HAP-1 (cell line): ENCODE measurements at regions not wholly inside any gene's neighbourhood (a gene's known extent, or its start where the extent isn't known, plus 50 kb on each side); places are given as distances from the start of the nearest gene placed in this dataset.
"Not testable (repeated sequence)": the region's sequence is repeated elsewhere in the genome, so short reads cannot be mapped to it uniquely, and the experiment has no call there.

Experiments
- DNase-seq, 2 experiments: peaks; one replicate each; pipeline ENCODE4 v3.0.0-alpha.2; 2016 to 2020; ENCODE audit warnings: low spot score in 2 of 2
- H3K27me3 ChIP-seq: fragments of 250-450 bp; sonication (Bioruptor Pico); 2 replicates; pipeline ENCODE4 v1.5.1; 2020; ENCODE audit warnings: low read depth, mild to moderate bottlenecking, moderate library complexity
- H3K36me3 ChIP-seq: fragments of 250-450 bp; sonication (Bioruptor Pico); replicated peaks from 2 replicates; pipeline ENCODE4 v1.5.1; 2020; ENCODE audit warnings: mild to moderate bottlenecking
- H3K4me1 ChIP-seq: fragments of 250-450 bp; sonication (Bioruptor Pico); 2 replicates; pipeline ENCODE4 v1.5.1; 2020; ENCODE audit warnings: mild to moderate bottlenecking
- H3K4me3 ChIP-seq: fragments of 250-450 bp; sonication (Bioruptor Pico); 2 replicates; pipeline ENCODE4 v1.5.1; 2020; ENCODE audit warnings: mild to moderate bottlenecking, moderate library complexity
- H3K9me3 ChIP-seq: fragments of 250-450 bp; sonication (Bioruptor Pico); 2 replicates; pipeline ENCODE4 v1.5.1; 2020; ENCODE audit warnings: mild to moderate bottlenecking, moderate library complexity
- in situ Hi-C: fragments of 300-500 bp; cut with MboI; formaldehyde crosslinking; loops from 3 replicates; pipeline ENCODE4 v1.14.3; 2020; ENCODE audit warnings: low sequenced_read_pairs, inconsistent platforms, mixed read lengths

- in situ Hi-C loops: no loop called here
- Histone ChIP-seq H3K4me3 (no peak overlapping the region), H3K9me3 (no peaks in the 10 kb centered on the region; the same call in 1 of the 2 replicates), H3K27me3 (no peaks in the 10 kb centered on the region), H3K36me3 (no peaks in the 10 kb centered on the region), H3K4me1 (no peaks in the 10 kb centered on the region)
- no peak for DNase-seq
Measured at GRCh38 chr3:8345398-8345797, 156.2 kb upstream of the LMCD1 start.

GRCh38 chr3:8348076-8348475 lies 153.5 kb upstream of the LMCD1 start:
- Histone ChIP-seq H3K27me3 (no peaks in the 10 kb centered on the region), H3K36me3 (no peaks in the 10 kb centered on the region), H3K4me1 (no peaks in the 10 kb centered on the region), H3K4me3 (no peak overlapping the region), H3K9me3 (no peaks in the 10 kb centered on the region; the same call in 1 of the 2 replicates)
- no peak for DNase-seq
- in situ Hi-C loops: no loop called here

GRCh38 chr3:8352475-8352874 lies 149.1 kb upstream of the LMCD1 start:
- in situ Hi-C loops: no loop called here
- Histone ChIP-seq H3K4me1 (no peaks in the 10 kb centered on the region), H3K9me3 (no peaks in the 10 kb centered on the region), H3K4me3 (no peak overlapping the region), H3K36me3 (no peaks in the 10 kb centered on the region), H3K27me3 (no peaks in the 10 kb centered on the region)
- no peak for DNase-seq

GRCh38 chr3:8353364-8353763 lies 148.3 kb upstream of the LMCD1 start:
- H3K27me3 ChIP-seq: no peaks in the 10 kb centered on the region
- DNase-seq: no peak
- H3K4me1 ChIP-seq: no peaks in the 10 kb centered on the region
- no peaks in the 10 kb centered on the region for H3K9me3 ChIP-seq
- no peaks in the 10 kb centered on the region for H3K36me3 ChIP-seq
- in situ Hi-C loops: no loop called here
- H3K4me3 ChIP-seq: no peak overlapping the region

- Histone ChIP-seq H3K4me3 (no peak overlapping the region), H3K36me3 (no peaks in the 10 kb centered on the region), H3K9me3 (no peaks in the 10 kb centered on the region), H3K27me3 (no peaks in the 10 kb centered on the region), H3K4me1 (no peaks in the 10 kb centered on the region)
- in situ Hi-C loops: no loop called here
- DNase-seq: no peak
Measured at GRCh38 chr3:8355346-8355745, 146.3 kb upstream of the LMCD1 start.

GRCh38 chr3:8356066-8356465 lies 145.6 kb upstream of the LMCD1 start:
- DNase-seq, in situ Hi-C loops, H3K4me1 ChIP-seq, H3K4me3 ChIP-seq, H3K36me3 ChIP-seq, H3K9me3 ChIP-seq, H3K27me3 ChIP-seq: not testable (repeated sequence)

GRCh38 chr3:8357859-8358258 lies 143.8 kb upstream of the LMCD1 start:
- Histone ChIP-seq H3K4me1 (no peaks in the 10 kb centered on the region), H3K4me3 (no peak overlapping the region), H3K9me3 (no peaks in the 10 kb centered on the region), H3K36me3 (no peaks in the 10 kb centered on the region), H3K27me3 (no peaks in the 10 kb centered on the region)
- DNase-seq: no peak
- in situ Hi-C loops: no loop called here

- in situ Hi-C loops: no loop called here
- H3K27me3 ChIP-seq: no peaks in the 10 kb centered on the region
- no peaks in the 10 kb centered on the region for H3K36me3 ChIP-seq
- DNase-seq: no peak
- no peaks in the 10 kb centered on the region for H3K9me3 ChIP-seq
- H3K4me3 ChIP-seq: no peak overlapping the region
- no peaks in the 10 kb centered on the region for H3K4me1 ChIP-seq
Measured at GRCh38 chr3:8359133-8359532, 142.5 kb upstream of the LMCD1 start.

GRCh38 chr3:8363200-8363599 lies 138.4 kb upstream of the LMCD1 start:
- in situ Hi-C loops: no loop called here
- no peak overlapping the region for H3K4me3 ChIP-seq
- H3K9me3 ChIP-seq: no peaks in the 10 kb centered on the region
- DNase-seq: no peak
- H3K27me3 ChIP-seq: no peaks in the 10 kb centered on the region
- H3K4me1 ChIP-seq: no peaks in the 10 kb centered on the region
- no peaks in the 10 kb centered on the region for H3K36me3 ChIP-seq

- no peak overlapping the region for H3K4me3 ChIP-seq
- H3K4me1 ChIP-seq: no peaks in the 10 kb centered on the region
- H3K9me3 ChIP-seq: no peaks in the 10 kb centered on the region
- no peak for DNase-seq
- no peaks in the 10 kb centered on the region for H3K27me3 ChIP-seq
- H3K36me3 ChIP-seq: no peaks in the 10 kb centered on the region
- in situ Hi-C loops: no loop called here
Measured at GRCh38 chr3:8365541-8365940, 136.1 kb upstream of the LMCD1 start.

GRCh38 chr3:8366219-8366810 lies 135.3 kb upstream of the LMCD1 start:
- in situ Hi-C loops: no loop called here
- Histone ChIP-seq H3K27me3 (no peaks in the 10 kb centered on the region), H3K4me1 (no peaks in the 10 kb centered on the region), H3K4me3 (no peak overlapping the region), H3K9me3 (no peaks in the 10 kb centered on the region), H3K36me3 (no peaks in the 10 kb centered on the region)
- DNase-seq: no peak

- in situ Hi-C loops: no loop called here
- Histone ChIP-seq H3K36me3 (no peaks in the 10 kb centered on the region), H3K4me1 (no peaks in the 10 kb centered on the region), H3K27me3 (no peaks in the 10 kb centered on the region), H3K9me3 (no peaks in the 10 kb centered on the region), H3K4me3 (no peak overlapping the region)
- DNase-seq: no peak
Measured at GRCh38 chr3:8368598-8368997, 133.0 kb upstream of the LMCD1 start.

GRCh38 chr3:8369638-8370037 lies 132.0 kb upstream of the LMCD1 start:
- Histone ChIP-seq H3K9me3 (no peaks in the 10 kb centered on the region), H3K36me3 (no peaks in the 10 kb centered on the region), H3K27me3 (no peaks in the 10 kb centered on the region), H3K4me3 (no peak overlapping the region), H3K4me1 (no peaks in the 10 kb centered on the region)
- DNase-seq: no peak
- in situ Hi-C loops: no loop called here

GRCh38 chr3:8371085-8371551 lies 130.5 kb upstream of the LMCD1 start:
- no peak overlapping the region for H3K4me3 ChIP-seq
- no peaks in the 10 kb centered on the region for H3K36me3 ChIP-seq
- no peaks in the 10 kb centered on the region for H3K9me3 ChIP-seq
- in situ Hi-C loops: no loop called here
- no peak for DNase-seq
- H3K27me3 ChIP-seq: no peaks in the 10 kb centered on the region
- no peaks in the 10 kb centered on the region for H3K4me1 ChIP-seq

GRCh38 chr3:8371960-8372463 lies 129.6 kb upstream of the LMCD1 start:
- Histone ChIP-seq H3K4me3 (no peak overlapping the region), H3K27me3 (no peaks in the 10 kb centered on the region), H3K9me3 (no peaks in the 10 kb centered on the region), H3K4me1 (no peaks in the 10 kb centered on the region), H3K36me3 (no peaks in the 10 kb centered on the region)
- no peak for DNase-seq
- in situ Hi-C loops: no loop called here
